ENCODE measurements at regions not wholly inside any gene's neighbourhood (a gene's known extent, or its start where the extent isn't known, plus 50 kb on each side); places are given as distances from the start of the nearest gene placed in this dataset.

GRCh38 chr14:59022144-59022543, 166.3 kb upstream of the DAAM1 start:
- no peak for TF ChIP-seq ZNF274 (IDR thresholded peaks at IDR 0.05; ENCODE audit: low read depth, low read length)
- no peak for TF ChIP-seq SUZ12 (IDR thresholded peaks at IDR 0.05; ENCODE audit: extremely low read depth, insufficient read depth, insufficient read length)

All from NT2/D1 (cell line).